ENCODE measurements at regions not wholly inside any gene's neighbourhood (a gene's known extent, or its start where the extent isn't known, plus 50 kb on each side); places are given as distances from the start of the nearest gene placed in this dataset.

- no peak for TF ChIP-seq CTCF (IDR thresholded peaks at IDR 0.05; ENCODE audit: insufficient read depth, low read length, poor library complexity, severe bottlenecking)
- no peak for TF ChIP-seq EZH2phosphoT487 (conservative IDR thresholded peaks at IDR 0.05; ENCODE audit: low read length)
Observed at GRCh38 chr1:177490036-177490639, 319.4 kb downstream of the BRINP2 start.

Data from SU-DHL-6 (cell line).